Stromal cell of bone marrow (primary cell): ENCODE measurements at regions not wholly inside any gene's neighbourhood (a gene's known extent, or its start where the extent isn't known, plus 50 kb on each side); places are given as distances from the start of the nearest gene placed in this dataset.

Experiments
- DNase-seq: peaks from one replicate; pipeline ENCODE4 v3.0.0-alpha.2; 2012; ENCODE audit warnings: low read depth

DNA sequence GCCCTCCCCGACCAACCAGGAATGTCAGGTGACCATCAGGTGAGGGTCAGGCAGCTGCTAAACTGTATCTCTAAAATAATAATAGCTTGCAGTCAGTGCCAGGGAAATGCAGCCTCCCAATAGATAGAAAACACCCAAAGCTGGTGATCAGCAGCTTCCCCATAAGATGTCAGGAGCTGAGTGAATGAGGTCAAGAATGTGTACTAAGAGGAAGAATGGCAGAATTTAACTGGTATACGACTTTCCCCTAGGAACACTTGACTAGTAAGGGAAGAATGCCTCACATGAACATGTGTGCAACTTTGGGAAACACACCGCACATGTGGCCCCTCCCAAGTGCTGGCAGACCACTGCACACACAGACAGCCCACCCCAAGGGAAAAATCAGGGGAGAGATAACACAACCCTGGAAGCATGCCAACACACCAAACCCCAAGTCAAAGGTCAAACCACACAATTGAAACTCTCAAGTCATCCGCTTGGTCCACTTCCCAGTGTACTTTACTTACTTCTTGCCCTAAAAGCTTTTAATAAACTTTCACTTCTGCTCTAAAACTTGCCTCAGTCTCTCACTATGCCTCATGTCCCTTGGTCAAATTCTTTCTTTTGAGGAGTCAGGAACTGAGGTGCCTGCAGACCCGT is 806.5 kb downstream of the OTOL1 start:
- peak; percentile 37 for DNase-seq

DNA sequence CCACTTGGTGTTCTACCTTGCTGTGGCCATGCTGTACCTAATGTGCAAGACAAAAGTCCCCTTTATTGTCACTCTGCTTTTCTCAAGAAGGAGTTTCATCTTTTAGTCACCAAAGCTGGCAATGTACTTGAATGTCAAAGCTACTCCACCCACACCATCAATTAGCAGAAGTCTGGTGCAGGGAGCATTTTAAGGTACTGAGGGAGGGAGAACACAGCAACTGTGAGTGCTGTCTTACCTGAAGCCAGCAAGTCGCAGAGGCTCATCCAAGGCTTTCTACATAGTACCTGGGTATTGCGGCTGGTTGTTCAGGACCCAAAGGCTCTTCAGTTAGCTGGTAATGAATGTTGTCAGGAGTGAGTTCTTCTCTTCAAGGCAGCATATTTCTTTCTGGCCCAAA is 820.4 kb downstream of the OTOL1 start:
- no peak for DNase-seq

DNA sequence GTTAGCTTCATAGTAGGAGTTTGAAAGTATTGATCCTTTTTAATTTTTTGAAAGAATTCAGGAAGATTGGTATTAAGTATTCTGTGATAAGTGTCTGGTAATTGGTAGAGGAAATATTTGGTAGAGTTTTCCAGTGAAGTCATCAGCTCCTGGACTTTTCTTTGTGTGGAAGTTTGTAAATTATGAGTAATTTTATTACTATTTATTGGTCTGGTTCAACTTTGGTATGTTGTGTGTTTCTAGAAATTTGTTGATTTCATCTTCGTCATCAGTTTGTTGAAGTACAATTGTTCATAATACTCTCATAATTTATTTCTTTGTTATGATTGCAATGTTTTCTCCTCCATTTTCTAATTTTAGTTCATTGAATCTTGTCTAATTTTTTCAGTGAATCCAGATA is 832.0 kb downstream of the OTOL1 start:
- DNase-seq, result no peak

DNA sequence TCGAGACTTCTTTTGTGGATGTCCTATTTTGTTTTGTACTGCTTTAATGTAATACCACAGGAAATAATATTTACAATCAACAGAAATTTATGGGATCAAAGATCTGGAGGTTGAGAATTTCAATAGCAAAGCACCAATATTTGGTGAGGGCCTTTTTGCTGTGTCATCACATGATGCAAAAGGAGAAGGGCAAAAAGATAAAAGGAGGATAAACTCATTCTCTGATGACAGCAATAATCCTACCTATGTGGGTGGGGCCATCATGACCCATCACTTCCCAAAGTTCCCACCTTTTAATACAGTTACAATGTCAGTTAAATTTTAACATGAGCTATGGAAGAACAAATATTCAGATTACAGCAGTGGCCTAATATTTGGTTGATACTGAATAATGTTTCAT is 832.9 kb downstream of the OTOL1 start:
- no peak for DNase-seq

DNA sequence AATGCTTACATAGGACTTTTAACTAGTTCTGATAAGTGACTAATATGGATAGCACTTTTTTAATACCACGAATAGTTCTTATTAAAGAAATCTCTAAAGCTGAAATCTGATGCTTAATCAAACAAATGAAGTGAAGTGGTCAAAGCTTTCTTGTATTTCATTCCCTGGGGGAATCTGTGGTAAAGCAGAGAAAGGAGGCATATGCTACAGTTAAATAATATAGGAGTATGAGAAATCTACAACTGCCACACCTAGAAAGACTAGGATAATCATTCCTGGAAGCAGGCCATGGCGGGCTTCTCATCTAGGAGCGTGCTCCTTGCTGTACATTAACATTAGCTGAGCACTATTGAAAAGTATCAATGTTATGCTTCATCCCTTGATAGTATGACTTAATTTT is 835.7 kb downstream of the OTOL1 start:
- no peak for DNase-seq

DNA sequence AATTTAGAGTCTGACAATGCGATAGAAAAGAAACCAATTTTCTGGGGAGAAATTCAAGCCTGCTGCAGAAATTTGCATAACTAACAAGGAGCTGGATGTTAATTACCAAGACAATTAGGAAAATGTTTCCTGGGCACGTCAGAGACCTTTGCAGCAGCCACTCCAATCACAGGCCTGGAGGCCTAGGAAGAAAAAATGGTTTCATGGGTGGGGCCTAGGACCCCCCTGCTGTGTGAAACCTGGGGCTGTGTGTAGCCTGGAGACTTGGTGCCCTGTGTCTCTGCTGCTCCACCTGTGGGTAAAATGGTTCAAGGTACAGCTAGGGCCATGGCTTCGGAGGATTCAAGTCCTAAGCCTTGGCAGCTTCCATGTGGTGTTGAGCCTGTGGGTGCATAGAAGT is 837.9 kb downstream of the OTOL1 start:
- no peak for DNase-seq

DNA sequence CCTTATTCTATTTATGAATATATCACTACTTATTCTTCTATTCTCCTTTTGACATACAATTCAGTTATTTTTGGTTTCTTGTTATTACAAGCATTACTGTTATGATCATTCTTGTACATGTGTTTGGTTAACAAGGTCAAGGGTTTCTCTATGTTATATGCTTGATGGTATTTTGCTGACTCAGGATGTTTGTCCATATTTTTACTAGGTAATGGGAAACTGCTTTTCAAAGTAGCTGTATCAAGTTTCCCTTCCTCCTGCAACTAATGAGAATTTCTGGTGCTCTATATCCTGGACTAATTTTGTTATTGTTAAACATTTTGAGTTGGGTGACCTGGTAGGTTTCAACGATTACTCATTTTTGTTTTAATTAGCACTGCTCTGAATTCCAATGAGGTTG is 841.0 kb downstream of the OTOL1 start:
- DNase-seq, result no peak

DNA sequence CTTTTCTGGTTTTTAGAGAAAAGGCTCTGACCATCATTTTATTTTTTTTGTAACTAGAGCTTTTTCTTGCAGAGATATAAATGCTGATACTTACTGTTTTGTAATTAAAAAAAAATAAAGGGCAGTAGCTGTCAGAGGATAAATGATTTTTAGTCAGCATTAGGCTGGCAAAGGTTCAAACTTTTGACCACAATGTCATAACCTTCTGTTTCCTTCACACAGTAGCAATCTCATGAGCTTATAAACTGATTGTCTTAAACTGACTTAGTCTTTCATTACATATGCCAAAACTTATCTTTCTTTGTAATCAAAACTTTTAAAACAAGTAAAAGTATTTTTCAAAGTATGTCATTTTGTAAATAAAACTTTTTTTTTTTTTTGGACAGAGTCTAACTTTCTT is 841.9 kb downstream of the OTOL1 start:
- peak; percentile 13 for DNase-seq

DNA sequence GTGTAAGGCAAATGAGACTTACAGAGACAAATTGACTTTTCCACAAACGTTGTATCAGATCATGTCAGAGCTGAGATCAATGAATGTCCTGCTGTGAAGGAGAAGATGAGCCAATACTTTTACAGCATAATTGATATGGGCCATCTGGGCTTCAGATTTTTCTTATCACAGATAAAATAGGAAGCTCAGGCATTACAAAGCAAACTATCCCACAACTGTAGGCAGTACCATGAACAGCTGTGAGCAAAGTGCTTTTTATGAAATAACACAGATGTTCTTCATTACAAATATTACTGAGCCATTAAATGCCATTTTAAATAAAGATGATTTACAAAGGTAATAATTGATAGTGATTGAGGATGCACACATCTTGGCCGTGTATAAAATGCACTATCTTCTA is 852.3 kb downstream of the OTOL1 start:
- no peak for DNase-seq

DNA sequence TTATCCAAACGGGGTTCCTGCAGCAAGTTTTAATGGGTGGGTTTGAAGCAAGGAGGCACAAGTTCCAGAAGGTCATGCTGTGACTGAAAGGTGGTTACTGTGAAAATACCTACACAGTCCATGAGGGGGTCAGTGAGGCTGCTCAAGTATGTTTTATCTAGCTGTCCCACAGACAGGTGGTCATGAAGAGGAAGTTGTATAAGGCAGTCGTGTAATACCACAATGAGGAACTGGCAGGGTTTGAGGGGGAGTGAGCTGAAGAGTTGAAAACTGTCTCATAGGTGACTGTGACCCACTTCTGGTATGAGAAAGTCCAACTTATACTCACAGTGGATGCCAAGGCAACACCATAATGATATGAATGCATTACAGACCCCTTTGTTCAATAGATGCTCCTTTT is 856.8 kb downstream of the OTOL1 start:
- no peak for DNase-seq

DNA sequence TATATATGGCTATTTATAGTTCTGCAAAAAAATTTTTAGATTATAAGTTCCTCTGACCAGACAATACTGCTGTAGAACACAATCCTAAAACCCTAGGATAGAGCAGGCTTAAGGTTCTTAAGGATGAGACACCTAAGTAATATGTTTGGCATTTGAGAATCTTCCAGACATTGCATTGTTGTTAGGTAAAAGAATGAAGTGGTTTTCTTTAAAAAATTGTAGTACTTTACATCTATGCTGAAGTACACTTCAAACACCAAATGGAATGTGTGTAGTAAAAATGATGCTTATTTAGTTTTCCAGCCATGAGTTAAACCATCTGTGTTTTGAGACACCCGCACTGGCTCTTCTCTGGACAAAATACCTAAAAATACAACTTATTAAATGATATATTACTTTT is 857.7 kb downstream of the OTOL1 start:
- DNase-seq, result no peak

DNA sequence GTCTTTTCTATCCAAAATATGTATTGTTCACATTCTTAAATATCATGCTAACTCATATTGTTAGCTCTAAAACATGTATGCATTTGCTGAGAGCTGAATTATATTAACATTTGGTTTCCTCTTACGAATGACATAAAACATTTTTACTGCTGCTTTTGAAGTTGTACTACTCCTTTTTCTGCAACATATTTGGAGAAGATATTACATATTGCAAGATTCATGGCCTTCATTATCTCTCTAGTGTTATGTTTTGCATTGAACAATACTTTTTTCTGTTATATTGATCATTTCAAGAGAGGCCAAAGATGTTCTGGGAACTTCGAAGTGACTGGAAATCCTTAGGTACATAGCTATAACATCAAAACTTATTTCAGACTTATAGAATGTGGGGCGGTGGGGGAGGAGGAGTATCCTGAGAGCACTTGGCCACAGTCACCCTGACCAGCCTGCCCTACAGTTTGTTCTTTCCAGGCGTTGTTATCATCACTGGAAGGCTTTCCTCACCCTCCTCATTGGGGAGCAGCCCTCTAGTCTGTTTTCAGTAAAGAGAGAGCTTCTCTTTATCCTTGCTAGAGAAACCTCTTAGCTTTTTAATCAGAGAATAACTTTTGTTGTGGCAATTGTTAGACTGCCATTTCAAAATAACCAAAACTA is 868.6 kb downstream of the OTOL1 start:
- DNase-seq, result no peak

DNA sequence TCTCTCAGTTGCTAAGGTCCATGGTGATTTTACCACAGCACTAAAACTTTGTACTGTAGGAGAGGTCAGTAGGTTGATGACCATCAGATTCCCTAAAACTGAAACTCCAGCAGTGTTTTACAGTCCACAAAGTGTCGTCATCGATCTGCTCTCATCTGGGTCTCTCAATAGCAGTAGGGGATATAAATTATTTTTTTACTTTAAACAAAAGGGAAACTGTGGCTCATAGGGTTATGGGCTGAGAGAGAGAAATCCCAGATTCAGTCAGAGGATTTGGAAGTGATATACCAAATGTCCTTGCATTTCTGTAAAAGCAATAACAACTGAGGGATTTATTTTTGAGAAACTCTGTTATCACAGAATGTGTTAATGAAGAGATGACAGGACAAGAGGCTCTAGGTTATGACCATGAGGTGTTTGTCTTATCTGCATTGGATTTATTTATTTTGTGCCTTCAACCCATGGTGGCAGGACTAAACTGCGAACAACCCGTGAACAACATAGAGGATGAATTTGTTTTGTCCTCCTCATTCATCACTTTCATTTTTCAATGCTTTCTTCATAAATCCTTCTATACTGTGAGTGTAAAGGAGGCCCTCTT is 869.7 kb downstream of the OTOL1 start:
- DNase-seq, result no peak

DNA sequence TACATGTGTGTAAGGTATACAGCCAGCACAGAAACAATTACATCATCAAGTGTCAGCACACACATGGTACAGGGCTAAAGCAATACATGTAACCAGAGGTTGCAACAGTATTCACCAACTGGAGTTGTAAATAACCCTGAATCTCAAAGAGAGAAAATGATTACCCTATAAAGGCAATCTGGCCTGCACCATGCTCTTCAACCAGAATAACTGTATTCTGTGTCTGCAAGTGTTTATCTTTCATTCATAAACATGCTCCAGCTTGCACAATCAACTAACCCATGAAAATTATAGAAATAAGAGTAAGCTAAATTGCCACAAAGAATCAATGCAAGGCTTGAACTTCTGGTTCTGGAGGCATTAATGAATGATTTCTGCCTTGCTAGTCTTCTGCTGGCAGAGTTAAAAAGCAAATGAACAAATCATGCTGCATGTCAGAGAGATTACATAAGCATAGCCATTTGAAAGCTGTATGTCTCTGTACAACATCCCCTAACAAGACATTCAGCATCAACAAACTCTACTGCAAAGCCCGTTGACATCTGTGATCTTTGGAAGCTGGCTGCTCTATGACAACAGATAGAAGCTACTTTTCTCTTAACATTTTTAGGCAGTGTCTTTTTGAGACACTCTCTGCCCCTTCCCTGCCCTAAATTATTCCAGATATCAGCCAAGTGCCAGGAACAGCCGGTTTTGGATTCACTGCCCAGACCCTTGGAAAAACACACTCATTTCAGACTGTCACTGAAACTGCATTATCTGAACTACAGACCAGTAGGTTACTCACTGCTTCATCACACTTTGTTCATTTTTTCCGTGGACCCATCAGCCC is 871.0 kb downstream of the OTOL1 start:
- no peak for DNase-seq

DNA sequence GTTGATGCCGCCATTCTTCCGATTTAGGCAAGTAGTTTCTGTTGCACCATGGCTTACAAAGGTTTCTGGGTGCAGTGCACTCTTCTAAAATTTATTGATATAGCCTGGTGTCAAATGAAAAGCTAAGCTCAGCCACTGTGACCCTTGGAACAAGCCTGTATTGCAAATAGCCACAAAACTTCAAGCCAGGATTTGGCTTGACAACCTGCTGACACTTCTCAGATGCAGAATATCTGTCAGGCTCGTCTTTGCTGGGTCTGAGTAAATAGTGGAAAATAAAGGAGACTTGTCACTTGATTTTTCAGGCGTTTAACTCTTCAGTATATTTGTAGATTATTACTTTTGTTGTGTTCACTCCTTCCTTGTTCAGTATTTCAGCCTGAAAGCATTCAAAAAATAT is 871.8 kb downstream of the OTOL1 start:
- DNase-seq, result no peak

DNA sequence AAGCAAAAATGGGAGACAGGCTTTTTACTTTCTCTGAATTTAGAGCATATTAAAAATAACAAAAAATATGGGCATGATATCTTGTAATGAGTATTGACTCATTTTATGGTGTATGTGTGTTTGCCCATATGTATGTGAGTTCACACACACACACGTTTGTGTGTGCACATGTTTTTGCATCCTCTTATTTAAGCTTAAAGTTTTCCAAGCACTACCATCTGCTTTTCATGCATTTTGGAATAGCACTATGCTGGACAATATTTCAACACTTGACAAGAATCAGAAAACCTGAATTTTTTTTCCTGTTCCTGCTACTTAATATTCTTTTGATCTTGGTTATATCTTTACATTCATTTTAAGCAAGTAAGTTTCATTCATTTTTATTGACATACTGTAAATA is 872.7 kb downstream of the OTOL1 start:
- DNase-seq, result no peak

DNA sequence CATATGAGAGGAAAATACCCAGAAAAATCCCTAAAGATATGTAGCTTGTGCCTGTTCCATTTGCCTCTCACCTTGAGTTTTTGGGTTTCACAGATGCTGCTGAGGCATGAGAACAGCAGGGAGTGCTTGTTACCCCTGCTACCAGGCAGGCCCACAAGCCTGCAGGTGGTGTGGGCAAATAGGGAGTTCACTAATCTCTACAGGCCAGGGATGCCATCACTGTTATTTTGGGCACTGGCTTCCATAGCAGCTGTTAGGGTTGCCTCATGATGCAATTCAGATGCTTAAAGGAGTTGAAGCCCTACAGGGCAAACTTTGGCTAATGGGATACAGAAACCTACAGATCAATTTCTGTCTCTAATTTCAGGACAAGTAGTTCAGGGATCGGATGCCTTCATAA is 873.5 kb downstream of the OTOL1 start:
- DNase-seq, result no peak

DNA sequence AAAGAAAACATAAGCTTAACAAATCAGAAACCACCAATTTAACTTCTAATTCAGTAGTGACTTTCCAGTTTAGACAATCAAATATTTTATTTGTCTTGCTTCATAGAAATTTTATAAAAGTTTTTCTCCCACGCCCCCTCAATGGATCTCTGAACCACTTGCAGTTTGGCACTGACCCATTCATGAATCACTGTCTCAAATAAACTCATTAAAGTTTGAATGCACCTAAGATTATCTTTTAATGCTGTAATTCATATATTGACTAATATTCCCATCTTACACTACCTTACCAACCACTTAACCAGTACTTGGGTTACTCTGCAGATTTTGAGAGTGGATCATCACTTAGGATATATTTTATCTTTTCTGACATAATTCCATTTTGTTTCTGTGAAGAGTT is 880.2 kb downstream of the OTOL1 start:
- DNase-seq, result no peak

DNA sequence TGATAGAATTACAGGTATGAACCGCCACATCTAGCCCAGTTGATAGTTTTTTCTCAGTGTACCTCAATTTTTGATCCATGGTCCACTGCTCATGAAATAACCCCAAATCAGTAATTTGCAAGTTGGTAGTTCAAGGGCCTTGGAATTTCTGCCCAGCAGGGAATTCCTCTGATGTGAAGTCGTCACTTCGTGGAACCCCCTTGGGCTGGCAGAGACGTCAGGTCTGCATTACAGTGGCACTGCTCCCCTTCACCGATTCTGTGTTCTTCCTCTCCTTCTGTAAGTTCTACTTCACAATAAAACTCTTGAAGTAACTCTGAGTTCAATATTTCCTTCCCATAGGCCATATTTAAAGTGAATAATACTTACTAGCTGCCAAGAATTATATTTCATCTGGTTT is 881.0 kb downstream of the OTOL1 start:
- no peak for DNase-seq

DNA sequence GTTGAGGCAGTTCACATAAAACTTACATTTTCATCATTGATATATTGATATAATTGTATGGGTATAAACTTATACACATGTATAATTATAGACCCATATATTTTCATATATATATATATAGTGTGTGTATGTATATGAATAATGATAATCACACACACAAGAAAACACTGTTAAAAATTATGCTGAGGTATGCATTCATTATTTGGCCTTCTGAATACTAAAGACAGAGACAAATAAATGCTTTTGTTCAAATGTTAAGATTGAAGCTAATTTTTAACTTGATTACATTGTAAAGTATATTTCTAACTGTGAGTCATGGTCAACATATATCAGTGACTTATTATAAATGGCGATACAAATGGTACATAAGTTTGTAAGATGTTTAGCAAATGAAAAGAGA is 888.8 kb downstream of the OTOL1 start:
- DNase-seq, result no peak

DNA sequence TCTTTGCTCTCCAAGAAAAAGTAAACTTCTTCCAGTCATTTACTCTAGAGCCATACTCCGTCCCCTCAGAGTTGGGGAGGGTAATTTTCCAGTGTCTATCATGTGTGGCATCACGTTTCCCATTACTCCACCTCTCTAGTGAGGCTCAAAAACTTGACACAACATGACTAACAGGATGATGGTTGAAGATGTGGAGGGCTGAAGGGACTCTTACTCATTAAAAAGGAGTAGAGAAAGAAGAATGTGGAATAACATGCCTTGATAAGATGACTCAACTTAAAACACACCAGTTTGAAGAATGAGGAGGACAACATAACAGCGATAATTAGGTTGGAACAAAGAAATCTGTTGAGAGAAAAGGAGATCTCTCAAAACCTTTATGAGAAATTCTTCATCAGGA is 894.3 kb downstream of the OTOL1 start:
- DNase-seq, result peak; percentile 32

DNA sequence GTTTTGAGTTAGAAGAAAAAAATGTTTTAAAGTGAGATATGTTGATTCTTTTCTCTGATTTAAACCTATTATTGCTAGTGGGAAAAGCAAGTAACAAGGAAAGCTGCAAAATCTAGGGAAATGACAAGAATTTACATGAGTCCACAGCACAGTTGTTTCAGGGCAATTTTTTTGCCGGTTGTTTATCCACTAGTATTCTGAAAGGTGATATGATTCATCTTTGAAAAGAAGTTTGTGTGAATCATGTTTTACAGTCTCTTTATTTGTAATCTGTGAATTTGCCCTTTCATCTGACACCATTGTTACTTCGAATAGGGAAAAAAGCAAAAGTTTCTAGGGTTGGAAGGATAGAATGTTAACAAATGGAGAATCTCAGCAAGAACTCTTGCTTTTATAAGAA is 894.7 kb downstream of the OTOL1 start:
- peak; percentile 4 for DNase-seq

DNA sequence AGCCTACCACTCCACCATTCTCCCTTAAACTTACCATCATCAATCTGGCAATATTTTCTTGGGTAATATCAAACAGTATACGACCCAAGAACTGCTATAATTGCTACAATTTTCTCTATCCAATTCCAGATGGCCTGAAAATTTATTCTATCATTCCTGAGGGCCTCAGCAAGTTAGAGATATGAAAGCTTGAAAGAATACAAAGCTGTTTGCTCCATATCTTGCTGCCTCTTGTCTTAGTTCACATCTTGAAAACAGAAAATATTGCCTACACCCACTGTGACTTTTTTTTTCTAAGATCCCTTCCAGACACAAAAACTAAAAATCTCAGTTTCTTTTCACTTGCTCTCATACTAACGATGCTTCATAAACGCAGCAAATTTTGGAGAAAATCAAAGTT is 898.9 kb downstream of the OTOL1 start:
- no peak for DNase-seq
